Bronchial epithelial cell (primary cell): ENCODE measurements at regions not wholly inside any gene's neighbourhood (a gene's known extent, or its start where the extent isn't known, plus 50 kb on each side); places are given as distances from the start of the nearest gene placed in this dataset.
"Not testable (repeated sequence)": the region's sequence is repeated elsewhere in the genome, so short reads cannot be mapped to it uniquely, and the experiment has no call there.

ENCODE experiments used
- DNase-seq: peaks from one replicate; pipeline ENCODE4 v3.0.0-alpha.2; 2010; ENCODE audit warnings: low read depth
- FAIRE-seq: peaks from 2 replicates; lab custom pipeline; 2011; peaks lifted over from hg19 to GRCh38; lab: Jason Lieb, UNC
- H3K27me3 ChIP-seq: 2 replicates; pipeline ENCODE4 v1.5.1; 2011; ENCODE audit warnings: low read length; ENCODE audit not compliant: control insufficient read depth, insufficient read depth
- H3K36me3 ChIP-seq: 2 replicates; pipeline ENCODE4 v1.5.1; 2011; ENCODE audit warnings: low read length; ENCODE audit not compliant: control insufficient read depth, insufficient read depth
- H3K4me3 ChIP-seq: 2 replicates; pipeline ENCODE4 v1.5.1; 2011; ENCODE audit warnings: mild to moderate bottlenecking, low read depth, low read length, control low read depth
- CTCF ChIP-seq: IDR thresholded peaks from 2 replicates; pipeline ENCODE4 v1.5.1; 2011; ENCODE audit warnings: mild to moderate bottlenecking, moderate library complexity, low read length, control low read depth, inconsistent platforms; ENCODE audit not compliant: insufficient read depth, severe bottlenecking

- not testable (repeated sequence) for H3K4me3 ChIP-seq, FAIRE-seq, H3K27me3 ChIP-seq, DNase-seq, H3K36me3 ChIP-seq
Observed at GRCh38 chr4:121616449-121616848, 80.3 kb downstream of the ANXA5 start.

GRCh38 chr4:121614101-121614500 is 82.7 kb downstream of the ANXA5 start:
- TF ChIP-seq CTCF, result no peak

GRCh38 chr4:121599049-121599448 is 97.7 kb downstream of the ANXA5 start:
- Histone ChIP-seq H3K4me3 (no peak overlapping the region), H3K27me3 (no peaks in the 10 kb centered on the region), H3K36me3 (no peaks in the 10 kb centered on the region)
- no peak for FAIRE-seq
- TF ChIP-seq CTCF, result no peak
- no peak for DNase-seq

More at GRCh38 chr4:121614101-121614500, 82.7 kb downstream of the ANXA5 start:
- no peaks in the 10 kb centered on the region for H3K36me3 ChIP-seq
- H3K27me3 ChIP-seq, result no peaks in the 10 kb centered on the region
- FAIRE-seq (no peak), DNase-seq (no peak)
- no peak overlapping the region for H3K4me3 ChIP-seq

GRCh38 chr4:121597346-121597934 is 99.3 kb downstream of the ANXA5 start:
- TF ChIP-seq CTCF, result no peak
- FAIRE-seq (no peak), DNase-seq (peak; percentile 85)
- H3K27me3 ChIP-seq, result no peaks in the 10 kb centered on the region
- no peak overlapping the region for H3K4me3 ChIP-seq
- no peaks in the 10 kb centered on the region for H3K36me3 ChIP-seq

- H3K27me3 ChIP-seq, result no peaks in the 10 kb centered on the region
- no peaks in the 10 kb centered on the region for H3K36me3 ChIP-seq
- H3K4me3 ChIP-seq, result no peak overlapping the region
- DNase-seq, result peak; percentile 60
- no peak for FAIRE-seq
- TF ChIP-seq CTCF, result no peak
Observed at GRCh38 chr4:121594796-121595526, 101.8 kb downstream of the ANXA5 start.

GRCh38 chr4:121593760-121594159 is 103.0 kb downstream of the ANXA5 start:
- DNase-seq (no peak), FAIRE-seq (no peak)
- no peaks in the 10 kb centered on the region for H3K36me3 ChIP-seq
- no peak for TF ChIP-seq CTCF
- H3K27me3 ChIP-seq, result no peaks in the 10 kb centered on the region
- H3K4me3 ChIP-seq, result no peak overlapping the region

- H3K36me3 ChIP-seq, FAIRE-seq, DNase-seq: not testable (repeated sequence)
Observed at GRCh38 chr4:121592257-121592656, 104.5 kb downstream of the ANXA5 start.

More at GRCh38 chr4:121592257-121592656, 104.5 kb downstream of the ANXA5 start:
- not testable (repeated sequence) for H3K27me3 ChIP-seq, H3K4me3 ChIP-seq
